ENCODE measurements at regions not wholly inside any gene's neighbourhood (a gene's known extent, or its start where the extent isn't known, plus 50 kb on each side); places are given as distances from the start of the nearest gene placed in this dataset.

- no peaks in the 10 kb centered on the region for H3K36me3 ChIP-seq (ENCODE audit: control insufficient read depth in 2 of 2, insufficient read depth in 2 of 2, low read length in 1 of 2)
- H3K9me3 ChIP-seq (ENCODE audit: control insufficient read depth in 2 of 2, insufficient read depth in 1 of 2, low read depth in 1 of 2, low read length in 1 of 2), result peaks cover 0 to 5% of the 10 kb centered on the region in 2 donors
- WGBS, 2 donors, result 90 to 93% methylated on average over 5 of the region's 5 CpGs
- H3K27ac ChIP-seq (ENCODE audit: low read depth in 2 of 2, low read length in 1 of 2), result no peak overlapping the region
- H3K27me3 ChIP-seq (ENCODE audit: control insufficient read depth in 1 of 2, insufficient read depth in 2 of 2, low read length in 2 of 2), result no peaks in the 10 kb centered on the region
- no peak overlapping the region for H3K4me3 ChIP-seq (ENCODE audit: low read depth in 1 of 2, low read length in 2 of 2)
- peaks cover 0 to 3% of the 10 kb centered on the region in 2 donors for H3K4me1 ChIP-seq (ENCODE audit: control insufficient read depth in 2 of 2, insufficient read depth in 2 of 2, low read length in 1 of 2)
Observed at GRCh38 chr6:156024339-156024738, 568.7 kb upstream of the NOX3 start.

DNA sequence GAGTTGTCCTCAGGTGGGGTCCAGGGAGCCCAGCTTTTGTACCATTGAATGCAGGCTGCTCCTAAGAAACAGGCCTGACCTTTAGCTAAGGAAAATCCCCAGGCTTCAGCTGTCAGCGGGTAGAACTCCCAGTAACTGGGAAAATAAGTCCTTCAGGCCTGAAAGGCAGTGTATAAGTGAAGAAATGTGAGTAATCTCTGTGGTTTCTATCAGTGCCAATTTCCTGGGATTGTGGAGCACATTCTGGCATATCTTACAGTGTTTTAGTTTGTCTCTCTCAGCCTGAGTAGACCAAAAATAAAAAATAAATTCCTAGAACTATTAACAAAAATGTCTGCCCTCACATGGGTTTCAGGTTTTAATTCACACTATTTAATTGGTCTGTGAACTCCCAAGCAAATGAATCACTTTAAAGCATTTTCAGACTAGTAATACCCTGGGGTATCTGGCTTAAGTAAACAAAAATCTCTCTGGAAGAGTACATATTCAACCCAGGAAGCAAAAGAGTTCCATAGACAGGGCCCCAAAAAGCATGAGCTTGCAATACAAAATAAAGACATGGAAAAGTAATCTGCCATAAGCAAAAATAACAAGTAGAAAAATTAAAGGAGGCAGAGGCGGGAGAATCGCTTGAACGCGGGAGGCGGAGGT, 566.2 kb upstream of the NOX3 start:
- H3K9me3 ChIP-seq (ENCODE audit: control insufficient read depth in 2 of 2, insufficient read depth in 1 of 2, low read depth in 1 of 2, low read length in 1 of 2), result peaks cover 0 to 5% of the 10 kb centered on the region in 2 donors
- H3K4me1 ChIP-seq (ENCODE audit: control insufficient read depth in 2 of 2, insufficient read depth in 2 of 2, low read length in 1 of 2), result peaks cover 0 to 3% of the 10 kb centered on the region in 2 donors
- 56 to 84% methylated on average over 6 of the region's 6 CpGs for WGBS, 2 donors
- peak overlapping the region; percentile 2 to 45 for H3K27ac ChIP-seq (ENCODE audit: low read depth in 2 of 2, low read length in 1 of 2)
- H3K4me3 ChIP-seq (ENCODE audit: low read depth in 1 of 2, low read length in 2 of 2), result no peak overlapping the region
- no peaks in the 10 kb centered on the region for H3K27me3 ChIP-seq (ENCODE audit: control insufficient read depth in 1 of 2, insufficient read depth in 2 of 2, low read length in 2 of 2)
- no peaks in the 10 kb centered on the region for H3K36me3 ChIP-seq (ENCODE audit: control insufficient read depth in 2 of 2, insufficient read depth in 2 of 2, low read length in 1 of 2)

DNA sequence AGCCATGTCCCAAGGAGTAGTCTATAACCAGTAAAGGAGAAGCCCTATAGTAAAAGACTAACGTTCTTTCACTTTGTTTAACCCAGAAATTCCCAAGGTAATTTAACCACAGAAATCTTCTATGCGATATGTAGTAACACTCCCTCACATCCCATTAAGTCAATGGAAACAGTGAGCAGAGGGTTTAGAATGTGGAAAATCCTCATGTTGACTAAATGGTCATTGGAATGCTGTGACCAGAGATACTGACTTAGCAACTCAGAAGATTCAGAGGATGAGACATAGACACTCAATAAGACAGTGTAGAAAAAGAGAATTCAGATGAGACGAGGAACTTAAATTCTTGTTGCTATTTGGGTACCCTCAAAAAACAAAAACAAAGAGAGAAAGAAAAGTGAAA, 562.2 kb upstream of the NOX3 start:
- Histone ChIP-seq H3K4me1 (ENCODE audit: control insufficient read depth in 2 of 2, insufficient read depth in 2 of 2, low read length in 1 of 2) (peaks cover 0 to 5% of the 10 kb centered on the region in 2 donors), H3K27ac (ENCODE audit: low read depth in 2 of 2, low read length in 1 of 2) (no peak overlapping the region), H3K27me3 (ENCODE audit: control insufficient read depth in 1 of 2, insufficient read depth in 2 of 2, low read length in 2 of 2) (no peaks in the 10 kb centered on the region), H3K36me3 (ENCODE audit: control insufficient read depth in 2 of 2, insufficient read depth in 2 of 2, low read length in 1 of 2) (no peaks in the 10 kb centered on the region), H3K9me3 (ENCODE audit: control insufficient read depth in 2 of 2, insufficient read depth in 1 of 2, low read depth in 1 of 2, low read length in 1 of 2) (no peaks in the 10 kb centered on the region), H3K4me3 (ENCODE audit: low read depth in 1 of 2, low read length in 2 of 2) (no peak overlapping the region)
- WGBS, 2 donors, result 77 to 85% methylated on average over 3 of the region's 3 CpGs

- 66 to 76% methylated on average over 7 of the region's 7 CpGs for WGBS, 2 donors
Observed at GRCh38 chr6:156016186-156016976, 560.7 kb upstream of the NOX3 start.

DNA sequence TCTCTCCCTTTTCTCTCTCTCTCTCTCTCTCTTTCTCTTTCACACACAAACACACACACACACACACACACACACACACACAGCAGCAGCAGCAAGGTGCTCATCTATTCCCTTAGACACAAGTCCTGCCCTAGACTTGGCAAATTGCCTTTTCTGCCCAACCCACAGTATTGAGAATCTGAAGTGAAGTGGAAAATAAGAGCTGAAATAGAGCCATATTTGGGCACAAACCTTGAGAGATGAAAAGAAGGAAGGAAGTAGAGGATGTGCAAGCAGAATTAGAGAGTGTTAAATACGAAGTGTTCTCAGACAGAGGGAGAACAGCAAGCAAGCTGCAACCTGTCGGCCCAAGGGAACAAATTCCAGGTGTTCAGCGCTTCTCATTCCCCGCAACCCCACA, 557.5 kb upstream of the NOX3 start:
- Histone ChIP-seq H3K4me1 (ENCODE audit: control insufficient read depth in 2 of 2, insufficient read depth in 2 of 2, low read length in 1 of 2) (peaks cover 0 to 2% of the 10 kb centered on the region in 2 donors), H3K27ac (ENCODE audit: low read depth in 2 of 2, low read length in 1 of 2) (peak overlapping the region in 1 of 2 donors; percentile 18), H3K27me3 (ENCODE audit: control insufficient read depth in 1 of 2, insufficient read depth in 2 of 2, low read length in 2 of 2) (no peaks in the 10 kb centered on the region), H3K4me3 (ENCODE audit: low read depth in 1 of 2, low read length in 2 of 2) (no peak overlapping the region), H3K36me3 (ENCODE audit: control insufficient read depth in 2 of 2, insufficient read depth in 2 of 2, low read length in 1 of 2) (no peaks in the 10 kb centered on the region), H3K9me3 (ENCODE audit: control insufficient read depth in 2 of 2, insufficient read depth in 1 of 2, low read depth in 1 of 2, low read length in 1 of 2) (no peaks in the 10 kb centered on the region)
- WGBS, 2 donors, result 43 to 55% methylated on average over 4 of the region's 4 CpGs

More at GRCh38 chr6:156016186-156016976, 560.7 kb upstream of the NOX3 start:
- Histone ChIP-seq H3K4me1 (ENCODE audit: control insufficient read depth in 2 of 2, insufficient read depth in 2 of 2, low read length in 1 of 2) (peaks cover 0 to 3% of the 10 kb centered on the region in 2 donors), H3K36me3 (ENCODE audit: control insufficient read depth in 2 of 2, insufficient read depth in 2 of 2, low read length in 1 of 2) (no peaks in the 10 kb centered on the region), H3K27ac (ENCODE audit: low read depth in 2 of 2, low read length in 1 of 2) (no peak overlapping the region), H3K9me3 (ENCODE audit: control insufficient read depth in 2 of 2, insufficient read depth in 1 of 2, low read depth in 1 of 2, low read length in 1 of 2) (no peaks in the 10 kb centered on the region), H3K27me3 (ENCODE audit: control insufficient read depth in 1 of 2, insufficient read depth in 2 of 2, low read length in 2 of 2) (no peaks in the 10 kb centered on the region), H3K4me3 (ENCODE audit: low read depth in 1 of 2, low read length in 2 of 2) (no peak overlapping the region)

GRCh38 chr6:156009656-156010055, 554.0 kb upstream of the NOX3 start:
- no peaks in the 10 kb centered on the region for H3K27me3 ChIP-seq (ENCODE audit: control insufficient read depth in 1 of 2, insufficient read depth in 2 of 2, low read length in 2 of 2)
- WGBS, 2 donors, result 87 to 91% methylated on average over 1 of the region's 1 CpG
- no peak overlapping the region for H3K27ac ChIP-seq (ENCODE audit: low read depth in 2 of 2, low read length in 1 of 2)
- H3K4me1 ChIP-seq (ENCODE audit: control insufficient read depth in 2 of 2, insufficient read depth in 2 of 2, low read length in 1 of 2), result peaks cover 0 to 2% of the 10 kb centered on the region in 2 donors
- H3K9me3 ChIP-seq (ENCODE audit: control insufficient read depth in 2 of 2, insufficient read depth in 1 of 2, low read depth in 1 of 2, low read length in 1 of 2), result no peaks in the 10 kb centered on the region
- H3K4me3 ChIP-seq (ENCODE audit: low read depth in 1 of 2, low read length in 2 of 2), result no peak overlapping the region
- no peaks in the 10 kb centered on the region for H3K36me3 ChIP-seq (ENCODE audit: control insufficient read depth in 2 of 2, insufficient read depth in 2 of 2, low read length in 1 of 2)

DNA sequence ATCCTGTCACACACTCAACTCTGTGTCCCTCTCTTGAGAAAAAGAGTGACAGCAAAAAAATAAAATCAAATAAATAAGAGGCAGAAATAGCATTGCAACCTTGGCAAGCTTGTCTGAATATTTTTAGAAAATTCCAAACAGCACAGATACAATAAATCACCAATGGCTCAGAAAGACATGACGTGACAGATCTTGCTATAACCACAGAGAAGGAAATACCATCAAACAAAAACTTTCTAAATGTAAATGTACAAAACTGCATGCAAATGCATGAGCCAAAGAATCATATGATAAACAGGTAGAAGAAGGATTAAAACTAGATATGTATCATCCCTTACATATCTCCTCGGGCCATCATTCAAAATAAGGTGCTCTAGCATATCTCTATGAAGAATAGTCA, 549.2 kb upstream of the NOX3 start:
- Histone ChIP-seq H3K4me3 (ENCODE audit: low read depth in 1 of 2, low read length in 2 of 2) (no peak overlapping the region), H3K27ac (ENCODE audit: low read depth in 2 of 2, low read length in 1 of 2) (no peak overlapping the region), H3K27me3 (ENCODE audit: control insufficient read depth in 1 of 2, insufficient read depth in 2 of 2, low read length in 2 of 2) (no peaks in the 10 kb centered on the region), H3K9me3 (ENCODE audit: control insufficient read depth in 2 of 2, insufficient read depth in 1 of 2, low read depth in 1 of 2, low read length in 1 of 2) (no peaks in the 10 kb centered on the region), H3K4me1 (ENCODE audit: control insufficient read depth in 2 of 2, insufficient read depth in 2 of 2, low read length in 1 of 2) (no peaks in the 10 kb centered on the region), H3K36me3 (ENCODE audit: control insufficient read depth in 2 of 2, insufficient read depth in 2 of 2, low read length in 1 of 2) (no peaks in the 10 kb centered on the region)
- WGBS, 2 donors, result 48 to 59% methylated on average over 2 of the region's 2 CpGs

DNA sequence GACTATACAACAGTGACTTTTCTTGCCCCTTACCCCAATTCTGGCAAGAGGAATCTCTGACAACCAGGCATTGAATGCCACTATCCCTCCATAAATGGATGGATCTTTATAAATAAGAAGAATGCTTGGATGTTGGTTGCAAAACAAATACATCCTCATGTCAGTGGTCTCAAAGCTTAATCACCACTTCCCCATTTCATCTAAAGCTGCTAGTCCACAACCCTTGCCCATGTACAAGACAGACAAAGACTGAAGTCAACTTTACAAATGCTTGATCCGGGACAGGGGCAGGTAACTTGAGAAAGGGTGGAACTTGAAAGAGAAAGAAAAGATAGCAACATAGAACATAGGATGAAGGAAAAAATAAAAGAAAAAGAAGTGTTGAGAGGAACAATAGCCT, 540.5 kb upstream of the NOX3 start:
- H3K27me3 ChIP-seq (ENCODE audit: control insufficient read depth in 1 of 2, insufficient read depth in 2 of 2, low read length in 2 of 2), result no peaks in the 10 kb centered on the region
- WGBS, 2 donors, result 86 to 88% methylated on average over 1 of the region's 1 CpG
- H3K9me3 ChIP-seq (ENCODE audit: control insufficient read depth in 2 of 2, insufficient read depth in 1 of 2, low read depth in 1 of 2, low read length in 1 of 2), result no peaks in the 10 kb centered on the region
- H3K36me3 ChIP-seq (ENCODE audit: control insufficient read depth in 2 of 2, insufficient read depth in 2 of 2, low read length in 1 of 2), result no peaks in the 10 kb centered on the region
- no peak overlapping the region for H3K27ac ChIP-seq (ENCODE audit: low read depth in 2 of 2, low read length in 1 of 2)
- no peaks in the 10 kb centered on the region for H3K4me1 ChIP-seq (ENCODE audit: control insufficient read depth in 2 of 2, insufficient read depth in 2 of 2, low read length in 1 of 2)
- no peak overlapping the region for H3K4me3 ChIP-seq (ENCODE audit: low read depth in 1 of 2, low read length in 2 of 2)

DNA sequence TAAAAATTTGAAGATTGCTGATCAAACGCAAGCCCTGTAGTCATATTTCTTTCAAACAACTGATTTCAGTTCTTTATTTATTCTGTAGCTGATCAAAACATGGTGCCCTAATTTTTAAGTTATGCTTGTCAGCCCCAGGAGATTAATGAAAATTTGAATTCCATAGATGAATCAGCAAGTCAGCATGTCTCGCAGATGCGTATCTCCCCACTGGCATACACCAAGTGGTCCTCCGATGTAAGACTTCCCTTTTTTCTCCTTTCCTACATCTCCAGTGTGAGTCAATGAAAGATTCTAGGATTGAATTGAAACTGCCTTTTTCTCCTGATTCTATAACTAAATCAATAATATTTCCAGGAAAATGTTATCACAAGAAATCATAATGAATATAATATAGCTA, 539.6 kb upstream of the NOX3 start:
- Histone ChIP-seq H3K4me1 (ENCODE audit: control insufficient read depth in 2 of 2, insufficient read depth in 2 of 2, low read length in 1 of 2) (no peaks in the 10 kb centered on the region), H3K36me3 (ENCODE audit: control insufficient read depth in 2 of 2, insufficient read depth in 2 of 2, low read length in 1 of 2) (no peaks in the 10 kb centered on the region), H3K27me3 (ENCODE audit: control insufficient read depth in 1 of 2, insufficient read depth in 2 of 2, low read length in 2 of 2) (no peaks in the 10 kb centered on the region), H3K27ac (ENCODE audit: low read depth in 2 of 2, low read length in 1 of 2) (no peak overlapping the region), H3K4me3 (ENCODE audit: low read depth in 1 of 2, low read length in 2 of 2) (no peak overlapping the region), H3K9me3 (ENCODE audit: control insufficient read depth in 2 of 2, insufficient read depth in 1 of 2, low read depth in 1 of 2, low read length in 1 of 2) (no peaks in the 10 kb centered on the region)
- WGBS, 2 donors, result 87 to 91% methylated on average over 4 of the region's 4 CpGs

DNA sequence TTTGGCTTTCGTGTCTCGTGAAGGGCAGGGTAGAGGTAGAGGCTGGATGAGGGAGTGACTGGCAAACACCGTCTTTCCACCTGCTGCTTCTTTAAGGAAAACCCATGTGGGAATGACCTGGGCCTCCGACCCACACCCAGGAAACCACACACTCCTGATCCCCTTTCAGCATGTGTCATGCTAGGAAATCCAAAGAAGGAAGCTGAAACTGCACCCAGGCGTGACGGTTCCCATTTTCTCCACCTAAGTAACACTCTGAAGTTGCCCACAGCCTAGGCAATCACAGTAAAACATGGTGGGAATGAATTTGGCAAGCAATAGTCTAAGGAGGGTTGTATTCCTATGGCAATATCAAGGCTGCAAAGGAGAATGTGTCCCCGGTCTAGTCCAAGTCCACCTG, 538.4 kb upstream of the NOX3 start:
- 88 to 92% methylated on average over 7 of the region's 7 CpGs for WGBS, 2 donors
- H3K4me1 ChIP-seq (ENCODE audit: control insufficient read depth in 2 of 2, insufficient read depth in 2 of 2, low read length in 1 of 2), result no peaks in the 10 kb centered on the region
- H3K4me3 ChIP-seq (ENCODE audit: low read depth in 1 of 2, low read length in 2 of 2), result no peak overlapping the region
- no peaks in the 10 kb centered on the region for H3K27me3 ChIP-seq (ENCODE audit: control insufficient read depth in 1 of 2, insufficient read depth in 2 of 2, low read length in 2 of 2)
- H3K36me3 ChIP-seq (ENCODE audit: control insufficient read depth in 2 of 2, insufficient read depth in 2 of 2, low read length in 1 of 2), result no peaks in the 10 kb centered on the region
- no peak overlapping the region for H3K27ac ChIP-seq (ENCODE audit: low read depth in 2 of 2, low read length in 1 of 2)
- H3K9me3 ChIP-seq (ENCODE audit: control insufficient read depth in 2 of 2, insufficient read depth in 1 of 2, low read depth in 1 of 2, low read length in 1 of 2), result no peaks in the 10 kb centered on the region
